NCI-H2107 (cell line): ENCODE measurements at regions not wholly inside any gene's neighbourhood (a gene's known extent, or its start where the extent isn't known, plus 50 kb on each side); places are given as distances from the start of the nearest gene placed in this dataset.
"Not testable (repeated sequence)": the region's sequence is repeated elsewhere in the genome, so short reads cannot be mapped to it uniquely, and the experiment has no call there.

Experiments used
- DNase-seq: peaks from one replicate; lab custom pipeline; 2025; lab: John Stamatoyannopoulos, UW

GRCh38 chr7:79624336-79624735 is 170.9 kb upstream of the MAGI2 start:
- no peak for DNase-seq

GRCh38 chr7:79622781-79623180 is 169.3 kb upstream of the MAGI2 start:
- no peak for DNase-seq

- DNase-seq = no peak
Measured at GRCh38 chr7:79620291-79620690, 166.8 kb upstream of the MAGI2 start.

- no peak for DNase-seq
Measured at GRCh38 chr7:79619216-79619615, 165.7 kb upstream of the MAGI2 start.

- no peak for DNase-seq
Measured at GRCh38 chr7:79615871-79616640, 162.6 kb upstream of the MAGI2 start.

- DNase-seq = no peak
Measured at GRCh38 chr7:79615466-79615865, 162.0 kb upstream of the MAGI2 start.

GRCh38 chr7:79612903-79613302 is 159.4 kb upstream of the MAGI2 start:
- DNase-seq = no peak

GRCh38 chr7:79612022-79612421 is 158.6 kb upstream of the MAGI2 start:
- no peak for DNase-seq

GRCh38 chr7:79610748-79611304 is 157.4 kb upstream of the MAGI2 start:
- DNase-seq = no peak

GRCh38 chr7:79610313-79610712 is 156.8 kb upstream of the MAGI2 start:
- no peak for DNase-seq

GRCh38 chr7:79608005-79608404 is 154.5 kb upstream of the MAGI2 start:
- no peak for DNase-seq

- no peak for DNase-seq
Measured at GRCh38 chr7:79604841-79605240, 151.4 kb upstream of the MAGI2 start.

- peak; percentile 43 for DNase-seq
Measured at GRCh38 chr7:79598351-79598750, 144.9 kb upstream of the MAGI2 start.

GRCh38 chr7:79594671-79595070 is 141.2 kb upstream of the MAGI2 start:
- not testable (repeated sequence) for DNase-seq

GRCh38 chr7:79593866-79594301 is 140.4 kb upstream of the MAGI2 start:
- no peak for DNase-seq

GRCh38 chr7:79590916-79591623 is 137.6 kb upstream of the MAGI2 start:
- no peak for DNase-seq

GRCh38 chr7:79590391-79590790 is 136.9 kb upstream of the MAGI2 start:
- no peak for DNase-seq

- no peak for DNase-seq
Measured at GRCh38 chr7:79570903-79571302, 117.4 kb upstream of the MAGI2 start.

GRCh38 chr7:79563821-79564522 is 110.5 kb upstream of the MAGI2 start:
- DNase-seq = no peak

GRCh38 chr7:79555571-79555970 is 102.1 kb upstream of the MAGI2 start:
- no peak for DNase-seq

GRCh38 chr7:79553811-79554555 is 100.5 kb upstream of the MAGI2 start:
- DNase-seq = no peak

GRCh38 chr7:79552463-79552862 is 99.0 kb upstream of the MAGI2 start:
- DNase-seq = no peak
